ENCODE measurements at regions not wholly inside any gene's neighbourhood (a gene's known extent, or its start where the extent isn't known, plus 50 kb on each side); places are given as distances from the start of the nearest gene placed in this dataset.

- TF ChIP-seq, protein P1, sequence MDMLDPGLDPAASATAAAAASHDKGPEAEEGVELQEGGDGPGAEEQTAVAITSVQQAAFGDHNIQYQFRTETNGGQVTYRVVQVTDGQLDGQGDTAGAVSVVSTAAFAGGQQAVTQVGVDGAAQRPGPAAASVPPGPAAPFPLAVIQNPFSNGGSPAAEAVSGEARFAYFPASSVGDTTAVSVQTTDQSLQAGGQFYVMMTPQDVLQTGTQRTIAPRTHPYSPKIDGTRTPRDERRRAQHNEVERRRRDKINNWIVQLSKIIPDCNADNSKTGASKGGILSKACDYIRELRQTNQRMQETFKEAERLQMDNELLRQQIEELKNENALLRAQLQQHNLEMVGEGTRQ (IDR thresholded peaks at IDR 0.05), result no peak
- TF ChIP-seq CHD2 (IDR thresholded peaks at IDR 0.05; ENCODE audit: low read length, partially characterized antibody), result no peak
- TF ChIP-seq RFX5 (IDR thresholded peaks at IDR 0.05), result no peak
- TF ChIP-seq MAFK (IDR thresholded peaks at IDR 0.05; ENCODE audit: partially characterized antibody), result no peak
- TF ChIP-seq JUNB (IDR thresholded peaks at IDR 0.05), result no peak
- no peak for TF ChIP-seq MAZ (IDR thresholded peaks at IDR 0.05; ENCODE audit: borderline replicate concordance, low read depth, low read length)
- TF ChIP-seq, protein P2, sequence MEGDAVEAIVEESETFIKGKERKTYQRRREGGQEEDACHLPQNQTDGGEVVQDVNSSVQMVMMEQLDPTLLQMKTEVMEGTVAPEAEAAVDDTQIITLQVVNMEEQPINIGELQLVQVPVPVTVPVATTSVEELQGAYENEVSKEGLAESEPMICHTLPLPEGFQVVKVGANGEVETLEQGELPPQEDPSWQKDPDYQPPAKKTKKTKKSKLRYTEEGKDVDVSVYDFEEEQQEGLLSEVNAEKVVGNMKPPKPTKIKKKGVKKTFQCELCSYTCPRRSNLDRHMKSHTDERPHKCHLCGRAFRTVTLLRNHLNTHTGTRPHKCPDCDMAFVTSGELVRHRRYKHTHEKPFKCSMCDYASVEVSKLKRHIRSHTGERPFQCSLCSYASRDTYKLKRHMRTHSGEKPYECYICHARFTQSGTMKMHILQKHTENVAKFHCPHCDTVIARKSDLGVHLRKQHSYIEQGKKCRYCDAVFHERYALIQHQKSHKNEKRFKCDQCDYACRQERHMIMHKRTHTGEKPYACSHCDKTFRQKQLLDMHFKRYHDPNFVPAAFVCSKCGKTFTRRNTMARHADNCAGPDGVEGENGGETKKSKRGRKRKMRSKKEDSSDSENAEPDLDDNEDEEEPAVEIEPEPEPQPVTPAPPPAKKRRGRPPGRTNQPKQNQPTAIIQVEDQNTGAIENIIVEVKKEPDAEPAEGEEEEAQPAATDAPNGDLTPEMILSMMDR (IDR thresholded peaks at IDR 0.05), result no peak
- TF ChIP-seq BHLHE40 (IDR thresholded peaks at IDR 0.05; ENCODE audit: low read depth, low read length), result no peak
Observed at GRCh38 chr13:30053939-30054338, 203.5 kb upstream of the UBL3 start.

Measured in A549 (cell line).